ENCODE measurements at regions not wholly inside any gene's neighbourhood (a gene's known extent, or its start where the extent isn't known, plus 50 kb on each side); places are given as distances from the start of the nearest gene placed in this dataset.

DNA sequence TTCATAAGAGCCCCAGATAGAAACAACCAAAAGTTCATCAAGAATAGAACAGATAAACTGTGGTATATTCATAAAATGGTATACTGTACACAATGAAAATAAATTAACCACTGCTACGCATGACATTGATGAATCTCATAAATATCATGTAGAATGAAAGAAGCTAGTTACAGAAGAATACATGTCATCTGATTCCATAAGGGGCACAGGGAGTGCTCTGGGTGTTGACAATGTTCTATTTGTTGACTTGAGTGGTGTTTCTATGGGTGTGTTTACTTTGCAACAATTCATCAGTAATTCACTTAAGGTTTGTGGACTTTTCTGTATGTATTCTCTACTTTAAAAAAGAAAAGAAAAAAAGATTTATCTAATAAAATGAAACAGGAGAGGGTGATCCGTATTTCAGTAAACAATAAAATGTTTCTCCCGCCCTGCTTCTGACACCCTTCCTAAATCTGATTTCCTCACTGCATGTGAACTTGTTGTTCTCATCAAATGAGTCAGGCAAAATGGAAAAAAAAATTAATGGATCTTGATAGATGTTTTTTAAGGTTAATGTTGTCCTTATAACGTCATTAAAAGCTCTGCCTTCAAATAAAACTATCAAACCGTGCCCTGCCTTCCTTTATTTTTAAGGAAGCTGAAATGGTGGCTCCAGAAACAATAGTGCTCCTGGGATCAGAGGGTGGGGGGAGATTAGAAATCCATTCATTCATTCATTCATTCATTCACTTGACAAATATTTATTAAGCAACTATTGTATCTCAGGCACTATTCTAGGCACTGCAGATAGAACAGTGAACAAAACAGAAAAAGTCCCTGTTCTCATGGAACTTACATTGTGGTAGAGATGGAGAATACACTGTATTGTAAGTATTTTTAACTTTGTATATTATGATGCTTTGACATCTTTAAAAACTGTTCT, 77.2 kb upstream of the CD44 start:
- TF ChIP-seq, protein P1, sequence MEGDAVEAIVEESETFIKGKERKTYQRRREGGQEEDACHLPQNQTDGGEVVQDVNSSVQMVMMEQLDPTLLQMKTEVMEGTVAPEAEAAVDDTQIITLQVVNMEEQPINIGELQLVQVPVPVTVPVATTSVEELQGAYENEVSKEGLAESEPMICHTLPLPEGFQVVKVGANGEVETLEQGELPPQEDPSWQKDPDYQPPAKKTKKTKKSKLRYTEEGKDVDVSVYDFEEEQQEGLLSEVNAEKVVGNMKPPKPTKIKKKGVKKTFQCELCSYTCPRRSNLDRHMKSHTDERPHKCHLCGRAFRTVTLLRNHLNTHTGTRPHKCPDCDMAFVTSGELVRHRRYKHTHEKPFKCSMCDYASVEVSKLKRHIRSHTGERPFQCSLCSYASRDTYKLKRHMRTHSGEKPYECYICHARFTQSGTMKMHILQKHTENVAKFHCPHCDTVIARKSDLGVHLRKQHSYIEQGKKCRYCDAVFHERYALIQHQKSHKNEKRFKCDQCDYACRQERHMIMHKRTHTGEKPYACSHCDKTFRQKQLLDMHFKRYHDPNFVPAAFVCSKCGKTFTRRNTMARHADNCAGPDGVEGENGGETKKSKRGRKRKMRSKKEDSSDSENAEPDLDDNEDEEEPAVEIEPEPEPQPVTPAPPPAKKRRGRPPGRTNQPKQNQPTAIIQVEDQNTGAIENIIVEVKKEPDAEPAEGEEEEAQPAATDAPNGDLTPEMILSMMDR (IDR thresholded peaks at IDR 0.05), result no peak
- TF ChIP-seq EZH2 (IDR thresholded peaks at IDR 0.05; ENCODE audit: borderline replicate concordance, insufficient read depth, low read depth, low read length, poor library complexity, severe bottlenecking), result no peak
- Histone ChIP-seq H3K4me2 (replicated peaks; ENCODE audit: low read depth, low read length, poor library complexity, severe bottlenecking) (no peak overlapping the region), H3K9ac (ENCODE audit: low read length) (no peak overlapping the region), H2AFZ (ENCODE audit: insufficient read depth, low read depth, low read length, poor library complexity, severe bottlenecking) (no peak overlapping the region), H3K4me3 (ENCODE audit: control extremely low read depth in 1 of 5, extremely low read depth in 1 of 5, insufficient read depth in 1 of 5, low read depth in 2 of 5, low read length in 4 of 5) (no peak overlapping the region), H3K4me1 (ENCODE audit: control insufficient read depth in 2 of 2, insufficient read depth in 2 of 2, low read length in 2 of 2) (peaks cover 37 to 41% of the 10 kb centered on the region in 2 donors), H3K27ac (ENCODE audit: low read length in 2 of 2) (no peak overlapping the region), H3K27me3 (replicated peaks in 1 of 4; ENCODE audit: control extremely low read depth in 1 of 4, control insufficient read depth in 3 of 4, insufficient read depth in 4 of 4, low read length in 3 of 4) (no peaks in the 10 kb centered on the region), H3K79me2 (ENCODE audit: control insufficient read depth, insufficient read depth, low read length) (no peaks in the 10 kb centered on the region), H3K36me3 (replicated peaks in 1 of 2; ENCODE audit: control extremely low read depth in 1 of 2, control insufficient read depth in 1 of 2, extremely low read depth in 1 of 2, insufficient read depth in 2 of 2, low read length in 1 of 2) (no peaks in the 10 kb centered on the region), H4K20me1 (ENCODE audit: control insufficient read depth, insufficient read depth, low read length, poor library complexity, severe bottlenecking) (no peaks in the 10 kb centered on the region), H3K9me3 (ENCODE audit: control extremely low read depth in 1 of 3, control insufficient read depth in 2 of 3, insufficient read depth in 1 of 3, low read length in 2 of 3) (peaks cover 0 to 4% (median 0%) of the 10 kb centered on the region in 3 donors)
- peaks cover 2% of the 10 kb centered on the region for H3K9me3 Mint-ChIP-seq (ENCODE audit: insufficient read depth)
- no peak for ATAC-seq (ENCODE audit: low read depth)
- CTCF ChIA-PET, result interaction anchor here (1.3 to 1.6 kb wide), 2 partner anchors 11 to 15 kb away, joined by 3 read pairs; no protein-coding TSS in a partner anchor
- H3K4me3 Mint-ChIP-seq, result no peak overlapping the region
- no peak for DNase-seq
- no peaks in the 10 kb centered on the region for H3K27me3 Mint-ChIP-seq
- intact Hi-C loops (cut with micrococcal nuclease), result no loop called here
- H3K27ac Mint-ChIP-seq, result no peak overlapping the region
- no CpG with 5 or more reads among the region's 5 CpGs for WGBS (ENCODE audit: insufficient coverage)
- H3K4me1 Mint-ChIP-seq, result peaks cover 45% of the 10 kb centered on the region
- POLR2A ChIA-PET, result no interaction called here

DNA sequence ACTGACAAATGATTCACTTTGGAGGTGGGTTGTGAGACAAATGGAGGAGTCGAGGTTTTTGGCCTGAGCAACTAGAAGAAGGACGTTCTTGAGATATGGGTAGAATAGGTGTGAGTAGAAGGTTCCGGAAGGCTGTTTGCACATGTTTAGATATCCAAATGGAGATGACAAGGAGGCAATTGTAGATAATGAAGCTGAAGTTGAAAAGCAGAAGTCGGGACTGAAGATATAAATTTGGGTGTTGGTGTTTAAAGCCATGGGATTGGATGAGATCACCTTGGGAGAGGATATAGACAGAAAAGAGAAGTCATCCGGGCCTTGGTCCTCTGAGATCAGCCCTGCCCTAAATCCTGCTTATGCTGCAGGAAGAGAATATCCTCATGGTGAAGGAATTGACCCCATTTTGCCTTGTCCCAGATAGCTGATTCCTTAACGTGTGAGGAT, 75.5 kb upstream of the CD44 start:
- POLR2A ChIA-PET, result interaction anchor here (0.8 kb wide), 1 partner anchor 13 kb away, joined by 3 read pairs; no protein-coding TSS in a partner anchor
- H4K20me1 ChIP-seq (ENCODE audit: control insufficient read depth, insufficient read depth, low read length, poor library complexity, severe bottlenecking), result no peaks in the 10 kb centered on the region
- H2AFZ ChIP-seq (ENCODE audit: insufficient read depth, low read depth, low read length, poor library complexity, severe bottlenecking), result no peak overlapping the region
- H3K4me1 Mint-ChIP-seq, result peaks cover 45% of the 10 kb centered on the region
- peaks cover 0 to 4% (median 0%) of the 10 kb centered on the region in 3 donors for H3K9me3 ChIP-seq (ENCODE audit: control extremely low read depth in 1 of 3, control insufficient read depth in 2 of 3, insufficient read depth in 1 of 3, low read length in 2 of 3)
- H3K27me3 ChIP-seq (replicated peaks in 1 of 4; ENCODE audit: control extremely low read depth in 1 of 4, control insufficient read depth in 3 of 4, insufficient read depth in 4 of 4, low read length in 3 of 4), result no peaks in the 10 kb centered on the region
- no peak overlapping the region for H3K4me3 ChIP-seq (ENCODE audit: control extremely low read depth in 1 of 5, extremely low read depth in 1 of 5, insufficient read depth in 1 of 5, low read depth in 2 of 5, low read length in 4 of 5)
- H3K27ac Mint-ChIP-seq, result no peak overlapping the region
- no peaks in the 10 kb centered on the region for H3K79me2 ChIP-seq (ENCODE audit: control insufficient read depth, insufficient read depth, low read length)
- no peak overlapping the region for H3K27ac ChIP-seq (ENCODE audit: low read length in 2 of 2)
- H3K4me3 Mint-ChIP-seq, result no peak overlapping the region
- intact Hi-C loops (cut with micrococcal nuclease), result no loop called here
- no peak overlapping the region for H3K9ac ChIP-seq (ENCODE audit: low read length)
- H3K9me3 Mint-ChIP-seq (ENCODE audit: insufficient read depth), result peaks cover under 1% of the 10 kb centered on the region
- H3K36me3 ChIP-seq (replicated peaks in 1 of 2; ENCODE audit: control extremely low read depth in 1 of 2, control insufficient read depth in 1 of 2, extremely low read depth in 1 of 2, insufficient read depth in 2 of 2, low read length in 1 of 2), result no peaks in the 10 kb centered on the region
- no peak for ATAC-seq (ENCODE audit: low read depth)
- TF ChIP-seq, protein P1 (IDR thresholded peaks at IDR 0.05), result no peak
- TF ChIP-seq EZH2 (IDR thresholded peaks at IDR 0.05; ENCODE audit: borderline replicate concordance, insufficient read depth, low read depth, low read length, poor library complexity, severe bottlenecking), result no peak
- no peak for DNase-seq
- WGBS (ENCODE audit: insufficient coverage), result 100% methylated on average over 5 of the region's 6 CpGs
- CTCF ChIA-PET, result interaction anchor here (1.2 kb wide), 1 partner anchor 9 kb away, joined by 3 read pairs; no protein-coding TSS in a partner anchor
- no peak overlapping the region for H3K4me2 ChIP-seq (replicated peaks; ENCODE audit: low read depth, low read length, poor library complexity, severe bottlenecking)
- H3K27me3 Mint-ChIP-seq, result no peaks in the 10 kb centered on the region
- peaks cover 40 to 44% of the 10 kb centered on the region in 2 donors for H3K4me1 ChIP-seq (ENCODE audit: control insufficient read depth in 2 of 2, insufficient read depth in 2 of 2, low read length in 2 of 2)
